SIG-M5 treated with dmso at 0.1 percent for 504 hours (cell line): ENCODE measurements at regions not wholly inside any gene's neighbourhood (a gene's known extent, or its start where the extent isn't known, plus 50 kb on each side); places are given as distances from the start of the nearest gene placed in this dataset.

ENCODE experiments used
- DNase-seq: peaks from one replicate; lab custom pipeline; 2025; ENCODE audit not compliant: unreplicated experiment; lab: John Stamatoyannopoulos, UW

GRCh38 chrX:44042751-44043150, 69.6 kb upstream of the NDP start:
- DNase-seq, result no peak

- DNase-seq, result no peak
Measured at GRCh38 chrX:44042116-44042515, 68.9 kb upstream of the NDP start.

- DNase-seq, result no peak
Measured at GRCh38 chrX:44040406-44040805, 67.2 kb upstream of the NDP start.

- no peak for DNase-seq
Measured at GRCh38 chrX:44039556-44039955, 66.4 kb upstream of the NDP start.

GRCh38 chrX:44036336-44036735, 63.1 kb upstream of the NDP start:
- no peak for DNase-seq

- no peak for DNase-seq
Measured at GRCh38 chrX:44035571-44035970, 62.4 kb upstream of the NDP start.

GRCh38 chrX:44032479-44032878, 59.3 kb upstream of the NDP start:
- DNase-seq, result no peak

GRCh38 chrX:44025555-44025954, 52.4 kb upstream of the NDP start:
- DNase-seq, result no peak
